Loucy (cell line): ENCODE measurements at regions not wholly inside any gene's neighbourhood (a gene's known extent, or its start where the extent isn't known, plus 50 kb on each side); places are given as distances from the start of the nearest gene placed in this dataset.

ENCODE experiments used
- H2AFZ ChIP-seq: fragments of 200-600 bp; sonication (generic); 2 replicates; pipeline ENCODE4 v1.6.0; 2016; ENCODE audit warnings: antibody characterized with exemption, mild to moderate bottlenecking, low read length, moderate library complexity
- H3F3A ChIP-seq: fragments of 200-600 bp; 2 replicates; pipeline ENCODE4 v1.6.0; 2016; ENCODE audit warnings: antibody characterized with exemption, low read depth, mild to moderate bottlenecking
- H3K27me3 ChIP-seq: fragments of 200-600 bp; sonication (generic); 2 replicates; pipeline ENCODE4 v1.6.1; 2014; ENCODE audit warnings: low read length, mild to moderate bottlenecking; ENCODE audit not compliant: insufficient read depth, poor library complexity, severe bottlenecking
- H3K36me3 ChIP-seq: fragments of 200-600 bp; sonication (generic); 2 replicates; pipeline ENCODE4 v1.6.1; 2016; ENCODE audit warnings: low read length; ENCODE audit not compliant: insufficient read depth
- H3K4me1 ChIP-seq: fragments of 200-600 bp; sonication (generic); 2 replicates; pipeline ENCODE4 v1.5.1; 2014; ENCODE audit warnings: low read length, mild to moderate bottlenecking; ENCODE audit not compliant: insufficient read depth, poor library complexity, severe bottlenecking
- H3K4me2 ChIP-seq: fragments of 200-600 bp; sonication (generic); 2 replicates; pipeline ENCODE4 v1.6.0; 2014; ENCODE audit warnings: antibody characterized with exemption, low read length, low read depth, mild to moderate bottlenecking; ENCODE audit not compliant: poor library complexity, severe bottlenecking
- H3K4me3 ChIP-seq: fragments of 200-600 bp; sonication (generic); 2 replicates; pipeline ENCODE4 v1.5.1; 2014; ENCODE audit warnings: low read length, mild to moderate bottlenecking, mixed read lengths; ENCODE audit not compliant: poor library complexity, severe bottlenecking
- H3K79me2 ChIP-seq: fragments of 200-600 bp; sonication (generic); 2 replicates; pipeline ENCODE4 v1.6.1; 2014; ENCODE audit warnings: low read length; ENCODE audit not compliant: insufficient read depth
- H3K9ac ChIP-seq: fragments of 200-600 bp; sonication (generic); 2 replicates; pipeline ENCODE4 v1.6.0; 2014; ENCODE audit warnings: mild to moderate bottlenecking, low read depth, low read length, moderate library complexity; ENCODE audit not compliant: poor library complexity, severe bottlenecking
- H3K9me2 ChIP-seq: fragments of 200-600 bp; sonication (generic); replicated peaks from 2 replicates; pipeline ENCODE4 v1.6.1; 2016; ENCODE audit warnings: low read depth, low read length, mixed read lengths
- H3K9me3 ChIP-seq: fragments of 200-600 bp; sonication (generic); 2 replicates; pipeline ENCODE4 v1.6.1; 2014; ENCODE audit warnings: mild to moderate bottlenecking, antibody characterized with exemption, low read length, low read depth; ENCODE audit not compliant: insufficient read depth
- H4K20me1 ChIP-seq: fragments of 200-600 bp; sonication (generic); 2 replicates; pipeline ENCODE4 v1.6.0; 2014; ENCODE audit warnings: antibody characterized with exemption, low read length, mild to moderate bottlenecking; ENCODE audit not compliant: insufficient read depth, poor library complexity, severe bottlenecking
- CTCF ChIP-seq: fragments of 200-600 bp; sonication (generic); conservative IDR thresholded peaks from 2 replicates; pipeline ENCODE4 v1.5.1; 2014; ENCODE audit warnings: mild to moderate bottlenecking, antibody characterized with exemption, low read length
- EZH2phosphoT487 ChIP-seq: fragments of 200-600 bp; IDR thresholded peaks from 2 replicates; pipeline ENCODE4 v1.6.1; 2018; ENCODE audit warnings: antibody characterized with exemption, mild to moderate bottlenecking, moderate library complexity, borderline replicate concordance

GRCh38 chr2:17995593-17995992 lies 117.1 kb downstream of the KCNS3 start:
- Histone ChIP-seq H3K36me3 (no peaks in the 10 kb centered on the region), H3K4me1 (no peaks in the 10 kb centered on the region), H3K27me3 (no peaks in the 10 kb centered on the region), H3F3A (no peaks in the 10 kb centered on the region), H3K9me2 (no peaks in the 10 kb centered on the region), H2AFZ (no peak overlapping the region), H3K4me3 (no peak overlapping the region), H3K9me3 (no peaks in the 10 kb centered on the region), H3K9ac (no peak overlapping the region), H3K4me2 (no peak overlapping the region), H3K79me2 (no peaks in the 10 kb centered on the region), H4K20me1 (no peaks in the 10 kb centered on the region)
- no peak for TF ChIP-seq CTCF
- no peak for TF ChIP-seq EZH2phosphoT487
